Ectodermal cell (in vitro differentiated cells): ENCODE measurements at regions not wholly inside any gene's neighbourhood (a gene's known extent, or its start where the extent isn't known, plus 50 kb on each side); places are given as distances from the start of the nearest gene placed in this dataset.

Experiments used
- H3K27ac ChIP-seq: 2 replicates; pipeline ENCODE4 v1.7.0; 2013; ENCODE audit warnings: mild to moderate bottlenecking, low read depth, low read length; ENCODE audit not compliant: insufficient read depth, poor library complexity, severe bottlenecking
- H3K27me3 ChIP-seq: 2 replicates; pipeline ENCODE4 v1.7.0; 2013; ENCODE audit warnings: mild to moderate bottlenecking, low read length; ENCODE audit not compliant: insufficient read depth, control insufficient read depth, poor library complexity, severe bottlenecking
- H3K36me3 ChIP-seq: one replicate; pipeline ENCODE4 v1.7.0; 2013; ENCODE audit warnings: low read length; ENCODE audit not compliant: control insufficient read depth, insufficient read depth
- H3K4me1 ChIP-seq: one replicate; pipeline ENCODE4 v1.7.0; 2013; ENCODE audit warnings: low read length; ENCODE audit not compliant: control insufficient read depth, insufficient read depth
- H3K4me3 ChIP-seq: 2 replicates; pipeline ENCODE4 v1.7.0; 2013; ENCODE audit warnings: low read depth, low read length, control low read depth; ENCODE audit not compliant: insufficient read depth
- H3K9me3 ChIP-seq: 2 replicates; pipeline ENCODE4 v1.7.0; 2013; ENCODE audit warnings: mild to moderate bottlenecking, low read length, moderate library complexity; ENCODE audit not compliant: control insufficient read depth
- WGBS, 2 experiments: methylation state at CpG; one replicate each; pipeline ENCODE4 v1.1.7; 2013; ENCODE audit warnings: missing lambda C conversion rate in 2 of 2; 5-methylcytosine and 5-hydroxymethylcytosine counted together

- Histone ChIP-seq H3K4me3 (no peak overlapping the region), H3K4me1 (no peaks in the 10 kb centered on the region), H3K36me3 (no peaks in the 10 kb centered on the region), H3K27me3 (no peaks in the 10 kb centered on the region), H3K9me3 (no peaks in the 10 kb centered on the region), H3K27ac (no peak overlapping the region)
- 95 to 96% methylated on average over 13 of the region's 13 CpGs for WGBS, 2 experiments
Measured at GRCh38 chr4:32748061-32748460, 2027.9 kb downstream of the PCDH7 start.

- 92 to 94% methylated on average over 8 to 9 of the region's 9 CpGs for WGBS, 2 experiments
- no peaks in the 10 kb centered on the region for H3K4me1 ChIP-seq
- no peak overlapping the region for H3K27ac ChIP-seq
- no peaks in the 10 kb centered on the region for H3K9me3 ChIP-seq
- H3K4me3 ChIP-seq: no peak overlapping the region
- no peaks in the 10 kb centered on the region for H3K36me3 ChIP-seq
- H3K27me3 ChIP-seq: no peaks in the 10 kb centered on the region
Measured at GRCh38 chr4:32748498-32748897, 2028.3 kb downstream of the PCDH7 start.

- Histone ChIP-seq H3K4me3 (no peak overlapping the region), H3K27ac (no peak overlapping the region), H3K36me3 (no peaks in the 10 kb centered on the region), H3K9me3 (peaks cover 2% of the 10 kb centered on the region), H3K27me3 (no peaks in the 10 kb centered on the region), H3K4me1 (no peaks in the 10 kb centered on the region)
- 92 to 95% methylated on average over 3 of the region's 4 CpGs for WGBS, 2 experiments
Measured at GRCh38 chr4:32752962-32753361, 2032.8 kb downstream of the PCDH7 start.

- H3K27me3 ChIP-seq: no peaks in the 10 kb centered on the region
- H3K36me3 ChIP-seq: no peaks in the 10 kb centered on the region
- WGBS, 2 experiments: 80 to 100% methylated on average over 1 to 2 of the region's 2 CpGs
- H3K4me3 ChIP-seq: no peak overlapping the region
- H3K9me3 ChIP-seq: no peaks in the 10 kb centered on the region
- H3K27ac ChIP-seq: no peak overlapping the region
- H3K4me1 ChIP-seq: no peaks in the 10 kb centered on the region
Measured at GRCh38 chr4:32768664-32769389, 2048.7 kb downstream of the PCDH7 start.

- WGBS, 2 experiments: 92 to 93% methylated on average over 6 of the region's 6 CpGs
- Histone ChIP-seq H3K27me3 (no peaks in the 10 kb centered on the region), H3K9me3 (no peaks in the 10 kb centered on the region), H3K4me1 (no peaks in the 10 kb centered on the region), H3K27ac (no peak overlapping the region), H3K36me3 (no peaks in the 10 kb centered on the region), H3K4me3 (no peak overlapping the region)
Measured at GRCh38 chr4:32771491-32771890, 2051.3 kb downstream of the PCDH7 start.

GRCh38 chr4:32775049-32775448, 2054.9 kb downstream of the PCDH7 start:
- no peaks in the 10 kb centered on the region for H3K36me3 ChIP-seq
- H3K9me3 ChIP-seq: no peaks in the 10 kb centered on the region
- 64% methylated on average over 5 of the region's 5 CpGs for WGBS, 2 experiments
- H3K4me3 ChIP-seq: no peak overlapping the region
- H3K4me1 ChIP-seq: no peaks in the 10 kb centered on the region
- H3K27me3 ChIP-seq: no peaks in the 10 kb centered on the region
- H3K27ac ChIP-seq: no peak overlapping the region

GRCh38 chr4:32776435-32777203, 2056.4 kb downstream of the PCDH7 start:
- WGBS, 2 experiments: 91 to 92% methylated on average over 3 of the region's 3 CpGs
- H3K27ac ChIP-seq: no peak overlapping the region
- no peaks in the 10 kb centered on the region for H3K9me3 ChIP-seq
- no peak overlapping the region for H3K4me3 ChIP-seq
- no peaks in the 10 kb centered on the region for H3K27me3 ChIP-seq
- H3K4me1 ChIP-seq: no peaks in the 10 kb centered on the region
- no peaks in the 10 kb centered on the region for H3K36me3 ChIP-seq

GRCh38 chr4:32778025-32778424, 2057.9 kb downstream of the PCDH7 start:
- no peak overlapping the region for H3K4me3 ChIP-seq
- no peaks in the 10 kb centered on the region for H3K36me3 ChIP-seq
- H3K9me3 ChIP-seq: no peaks in the 10 kb centered on the region
- no peaks in the 10 kb centered on the region for H3K4me1 ChIP-seq
- WGBS, 2 experiments: 100% methylated on average over 1 of the region's 1 CpG
- no peak overlapping the region for H3K27ac ChIP-seq
- H3K27me3 ChIP-seq: no peaks in the 10 kb centered on the region

GRCh38 chr4:32778938-32779337, 2058.8 kb downstream of the PCDH7 start:
- WGBS, 2 experiments: 100% methylated on average over 1 of the region's 1 CpG; no CpG with 5 or more reads in 1 of the 2 experiments
- Histone ChIP-seq H3K27ac (no peak overlapping the region), H3K9me3 (no peaks in the 10 kb centered on the region), H3K4me3 (no peak overlapping the region), H3K27me3 (no peaks in the 10 kb centered on the region), H3K36me3 (no peaks in the 10 kb centered on the region), H3K4me1 (no peaks in the 10 kb centered on the region)

GRCh38 chr4:32789026-32789608, 2068.9 kb downstream of the PCDH7 start:
- H3K4me3 ChIP-seq: no peak overlapping the region
- no peaks in the 10 kb centered on the region for H3K9me3 ChIP-seq
- no peaks in the 10 kb centered on the region for H3K36me3 ChIP-seq
- H3K27ac ChIP-seq: no peak overlapping the region
- H3K27me3 ChIP-seq: no peaks in the 10 kb centered on the region
- no peaks in the 10 kb centered on the region for H3K4me1 ChIP-seq
